Urothelium cell line (cell line): ENCODE measurements at regions not wholly inside any gene's neighbourhood (a gene's known extent, or its start where the extent isn't known, plus 50 kb on each side); places are given as distances from the start of the nearest gene placed in this dataset.
"Not testable (repeated sequence)": the region's sequence is repeated elsewhere in the genome, so short reads cannot be mapped to it uniquely, and the experiment has no call there.

Source experiments
- DNase-seq: peaks from one replicate; pipeline ENCODE4 v3.0.0; 2011; ENCODE audit warnings: low spot score, mixed read lengths
- FAIRE-seq: peaks from 2 replicates; lab custom pipeline; 2011; peaks lifted over from hg19 to GRCh38; lab: Jason Lieb, UNC

DNA sequence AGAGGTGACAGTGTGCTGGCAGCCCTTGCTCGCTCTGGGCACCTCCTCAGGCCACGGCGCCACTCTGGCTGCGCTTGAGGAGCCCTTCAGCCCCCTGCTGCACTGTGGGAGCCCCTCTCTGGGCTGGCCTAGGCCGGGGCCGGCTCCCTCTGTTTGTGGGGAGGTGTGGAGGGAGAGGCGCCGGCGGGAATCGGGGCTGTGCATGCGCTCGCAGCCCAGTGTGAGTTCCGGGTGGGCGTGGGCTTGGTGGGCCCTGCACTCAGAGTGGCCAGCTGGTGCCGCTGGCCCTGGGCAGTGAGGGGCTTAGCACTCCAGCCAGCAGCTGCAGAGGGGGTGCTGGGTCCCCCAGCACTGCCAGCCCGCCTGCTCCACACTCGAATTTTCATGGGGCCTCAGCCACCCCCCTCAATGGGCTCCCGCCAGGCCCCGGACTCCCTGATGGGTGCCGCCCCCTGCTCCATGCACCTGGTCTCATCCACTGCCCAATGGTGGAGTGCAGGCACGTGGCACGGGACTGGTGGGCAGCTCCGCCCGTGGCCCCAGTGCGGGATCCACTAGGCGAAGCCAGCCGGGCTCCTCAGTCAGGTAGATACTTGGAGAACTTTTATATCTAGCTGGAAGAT, 96.7 kb upstream of the BET1 start:
- FAIRE-seq, result no peak
- no peak for DNase-seq

DNA sequence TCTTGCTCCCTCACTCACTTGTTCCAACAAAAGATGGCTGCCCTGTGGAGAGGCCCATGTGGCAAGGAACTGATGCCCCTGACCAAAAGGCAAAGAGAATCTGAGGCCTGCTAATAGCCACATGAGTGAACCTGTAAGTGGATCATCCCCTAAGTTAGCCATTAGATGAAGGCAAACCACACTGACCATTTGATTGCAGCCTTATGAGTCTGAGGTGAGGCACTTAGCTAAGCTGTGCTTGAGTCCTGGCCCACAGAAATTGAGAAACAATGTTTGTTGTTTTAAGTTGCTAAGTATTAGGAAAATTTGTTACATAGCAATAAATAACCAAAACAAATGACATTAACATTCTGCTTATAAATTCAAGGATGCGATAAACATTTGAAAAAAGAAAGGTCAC, 100.1 kb upstream of the BET1 start:
- FAIRE-seq (no peak), DNase-seq (no peak)

DNA sequence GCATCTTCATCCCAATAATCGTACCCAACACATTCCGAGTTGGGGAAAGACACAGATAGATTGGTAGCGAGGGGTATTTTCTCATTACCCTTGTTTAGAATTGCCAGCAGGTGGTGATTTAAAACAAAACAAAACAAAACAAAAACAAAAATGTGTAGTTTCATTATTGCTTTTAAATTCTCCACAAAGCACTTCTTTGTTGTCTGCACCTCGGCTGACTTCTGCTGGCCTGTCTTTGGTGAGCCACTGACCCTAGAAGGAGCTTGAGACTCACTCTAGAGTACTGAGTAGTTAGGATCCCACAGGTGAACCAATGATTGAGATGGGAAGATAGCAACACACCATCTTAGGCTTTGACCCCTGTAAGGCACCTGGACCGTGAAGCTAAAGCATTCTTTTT, 105.4 kb upstream of the BET1 start:
- FAIRE-seq (no peak), DNase-seq (no peak)

DNA sequence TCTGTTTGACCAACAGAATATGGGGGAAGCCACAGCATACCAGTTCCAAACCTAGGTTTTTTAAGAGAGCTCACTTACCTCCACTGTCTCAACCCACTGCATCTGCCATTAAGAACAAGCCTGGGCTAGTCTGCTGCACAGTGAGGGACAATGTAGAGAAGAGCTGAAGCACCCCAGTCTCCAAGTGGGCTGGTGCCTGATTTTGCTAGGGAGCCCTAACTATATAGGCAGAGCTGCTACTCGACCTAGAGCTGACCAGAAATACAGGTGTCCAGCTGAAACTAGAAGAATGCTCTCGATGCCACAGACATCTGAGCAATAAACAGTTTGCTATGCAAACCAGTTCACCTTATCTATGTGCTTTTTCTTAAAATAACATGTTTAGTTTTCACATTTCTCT, 106.9 kb upstream of the BET1 start:
- DNase-seq (no peak), FAIRE-seq (peak; percentile 17)

DNA sequence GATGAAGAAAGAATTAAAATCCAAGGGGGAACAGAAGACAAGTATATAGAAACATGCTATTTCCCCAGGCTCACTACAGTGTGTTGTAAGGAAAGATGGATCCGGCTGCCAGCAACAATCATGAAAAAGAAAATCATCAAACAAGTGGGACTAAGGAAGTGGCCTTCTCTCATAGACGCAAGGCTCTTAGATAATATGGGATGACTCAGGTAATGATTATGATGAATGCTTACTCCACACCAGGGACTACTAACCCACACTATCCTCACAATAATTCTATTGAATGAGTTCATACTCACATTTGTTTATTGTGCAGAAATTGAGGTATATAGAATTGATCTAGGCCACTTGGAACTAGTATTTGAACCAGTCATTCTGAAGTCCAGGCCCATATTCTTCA, 111.2 kb upstream of the BET1 start:
- DNase-seq (no peak), FAIRE-seq (no peak)

DNA sequence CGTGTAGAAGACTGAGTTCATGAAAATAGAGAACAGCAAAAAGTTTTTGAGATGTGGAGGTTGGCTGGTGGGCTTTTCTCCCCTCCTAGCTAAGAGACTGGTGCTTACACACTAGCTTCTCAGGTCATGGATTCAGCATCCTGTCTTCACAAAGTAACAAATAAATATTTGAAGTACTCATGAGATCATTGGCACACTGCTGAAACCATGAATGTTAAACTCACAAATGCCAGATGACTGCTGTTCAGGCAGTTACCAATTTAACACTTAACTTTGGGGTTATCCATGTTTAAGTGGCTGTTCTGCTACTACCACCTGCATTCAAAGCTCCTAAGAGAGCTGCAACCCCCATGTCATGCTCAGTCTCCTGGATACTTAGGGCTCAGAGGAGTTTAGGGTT, 119.0 kb upstream of the BET1 start:
- no peak for DNase-seq
- FAIRE-seq, result no peak

DNA sequence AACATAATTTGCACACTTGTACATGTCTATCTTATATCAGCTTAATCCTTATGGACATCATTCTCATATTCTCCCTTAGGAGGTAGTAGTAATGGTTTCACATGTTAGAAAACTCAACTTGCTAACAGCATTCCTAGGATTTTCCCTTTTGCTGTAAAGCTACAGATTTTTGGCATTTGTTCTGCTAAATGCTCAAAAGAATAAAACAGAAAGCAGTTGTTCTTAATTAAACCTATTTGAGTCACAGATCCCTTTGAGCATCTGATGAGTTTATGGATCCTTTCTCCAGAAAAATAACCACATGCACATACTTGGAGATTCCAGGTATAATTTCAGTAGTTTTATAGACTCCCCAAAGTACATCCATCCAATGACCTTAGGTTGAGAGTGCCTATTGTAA, 122.9 kb upstream of the BET1 start:
- no peak for FAIRE-seq

DNA sequence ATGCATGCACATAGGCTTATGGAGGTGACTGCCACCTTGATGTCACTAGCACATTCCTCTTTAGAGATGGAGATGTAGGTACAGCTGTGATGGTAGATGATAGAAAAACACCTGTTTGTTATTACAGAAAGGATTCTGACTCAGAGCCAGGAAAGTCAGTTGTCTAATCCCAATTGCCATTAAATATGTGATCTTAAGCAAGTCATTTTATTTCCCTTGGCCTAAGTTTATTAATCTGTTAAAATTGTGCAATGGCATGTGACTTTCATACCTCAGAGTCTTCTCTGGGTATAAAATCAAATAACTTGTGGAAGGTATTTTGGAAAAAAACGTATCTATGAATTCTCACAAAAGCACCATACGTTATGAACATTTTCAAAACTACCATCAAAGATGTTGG, 123.9 kb upstream of the BET1 start:
- DNase-seq (no peak), FAIRE-seq (no peak)

More for the DNA sequence above, 122.9 kb upstream of the BET1 start:
- no peak for DNase-seq

DNA sequence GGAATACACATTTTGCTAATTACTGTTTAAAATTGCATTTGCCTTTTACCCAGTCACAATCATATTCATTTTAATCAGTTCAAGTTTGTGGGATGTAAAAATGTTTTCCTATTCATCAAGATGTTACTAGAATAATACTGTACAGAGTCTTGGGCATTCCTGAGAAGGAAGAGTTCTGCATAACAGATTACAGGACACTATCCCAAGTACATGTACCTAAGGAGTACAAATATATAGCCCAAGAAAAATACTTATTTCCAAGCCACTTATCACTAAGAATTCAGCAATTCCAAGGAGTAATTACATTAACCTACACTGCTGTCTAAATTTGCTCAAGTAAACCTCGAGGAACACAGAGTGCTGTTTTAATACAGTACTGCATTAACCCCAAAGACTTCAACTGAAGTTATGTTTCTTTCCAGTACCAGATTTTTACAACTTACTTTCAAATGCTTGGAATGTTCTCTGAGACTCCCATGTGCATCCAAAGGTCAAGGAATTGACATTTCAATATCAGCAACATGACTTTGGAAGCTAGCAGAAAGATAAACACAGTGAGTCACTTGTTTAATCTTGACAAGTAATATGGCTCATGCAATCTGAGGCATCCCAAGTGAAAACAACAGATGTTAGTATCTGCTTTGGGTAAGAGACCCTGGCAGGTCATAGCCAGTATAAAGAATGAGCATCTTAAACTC, 125.4 kb upstream of the BET1 start:
- peak; percentile 30 for DNase-seq
- peak; percentile 44 for FAIRE-seq

DNA sequence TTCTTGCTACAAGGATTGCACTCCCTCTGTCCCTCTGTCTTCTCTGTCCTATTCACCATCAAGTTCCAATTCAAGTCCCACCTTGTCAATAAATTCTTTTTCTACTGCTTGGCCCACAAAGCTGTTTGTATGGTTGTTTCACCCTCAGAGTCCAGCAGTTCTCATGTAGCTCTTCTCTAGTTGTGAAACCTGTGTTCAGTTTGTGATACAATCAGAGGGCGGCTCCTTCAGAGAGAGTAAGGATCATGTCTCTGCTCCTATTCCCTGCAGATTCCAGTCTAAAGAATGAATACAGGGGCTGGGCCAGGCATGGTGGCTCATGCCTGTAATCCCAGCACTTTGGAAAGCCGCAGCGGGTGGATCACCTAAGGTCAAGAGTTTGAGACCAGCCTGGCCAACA, 126.6 kb upstream of the BET1 start:
- FAIRE-seq (no peak), DNase-seq (no peak)

DNA sequence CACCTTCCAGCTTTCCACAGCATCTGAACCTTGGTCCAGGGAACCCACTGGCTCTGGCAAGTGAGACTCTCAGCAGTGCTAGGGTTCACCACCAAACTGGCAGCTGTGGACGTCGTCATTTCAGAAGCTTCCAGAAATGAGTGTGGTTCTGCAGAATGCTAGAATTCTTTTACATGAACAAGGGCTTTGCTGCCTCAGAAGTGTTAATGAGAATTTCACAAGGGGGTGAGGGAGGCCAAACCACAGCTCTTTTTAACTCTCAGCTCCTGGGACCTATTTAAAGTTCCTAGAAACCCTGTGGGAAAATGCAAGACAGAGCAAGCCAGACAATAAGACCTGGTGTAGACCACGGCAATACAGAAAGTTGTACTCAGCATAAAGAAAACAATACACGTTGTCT, 129.3 kb upstream of the BET1 start:
- no peak for FAIRE-seq
- no peak for DNase-seq

DNA sequence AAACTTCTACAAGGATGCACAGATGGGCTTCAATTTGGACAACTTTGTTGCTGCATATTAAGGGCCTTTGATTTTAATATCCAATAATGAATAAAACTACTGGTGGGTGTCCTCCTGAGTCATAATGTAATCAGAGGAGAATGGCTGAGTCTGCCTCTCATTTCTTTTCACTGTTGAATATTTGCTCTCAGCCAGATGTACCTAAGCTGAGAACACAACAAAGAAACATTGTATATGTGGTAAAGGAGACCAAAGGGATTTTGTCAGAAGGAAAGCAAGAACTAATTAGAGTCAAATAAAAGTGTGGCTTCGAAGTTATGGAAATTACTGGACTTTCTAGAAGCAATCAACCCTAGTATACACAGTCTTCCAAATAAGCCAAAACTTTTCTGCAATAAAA, 131.0 kb upstream of the BET1 start:
- FAIRE-seq, result no peak

DNA sequence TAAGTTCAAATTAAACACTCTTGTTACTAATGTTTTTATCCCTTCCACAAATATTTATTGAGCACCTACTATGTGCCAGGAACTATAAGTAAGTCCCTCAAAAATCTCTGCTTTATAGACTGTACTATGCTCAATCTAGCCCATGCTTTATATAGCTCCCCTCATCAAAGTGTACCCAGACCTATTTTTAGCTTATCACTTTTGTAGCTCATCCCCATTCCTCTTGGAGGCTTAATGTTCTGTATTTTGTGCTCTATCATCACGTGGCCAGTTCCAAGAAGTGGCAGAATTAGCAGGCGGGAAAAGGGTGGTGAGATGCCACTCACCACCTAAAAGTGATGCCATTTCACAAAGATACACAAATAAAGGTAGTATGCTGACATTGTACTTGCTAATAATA, 138.1 kb upstream of the BET1 start:
- DNase-seq, result no peak
- FAIRE-seq, result peak; percentile 87

More for the DNA sequence above, 131.0 kb upstream of the BET1 start:
- DNase-seq, result no peak

DNA sequence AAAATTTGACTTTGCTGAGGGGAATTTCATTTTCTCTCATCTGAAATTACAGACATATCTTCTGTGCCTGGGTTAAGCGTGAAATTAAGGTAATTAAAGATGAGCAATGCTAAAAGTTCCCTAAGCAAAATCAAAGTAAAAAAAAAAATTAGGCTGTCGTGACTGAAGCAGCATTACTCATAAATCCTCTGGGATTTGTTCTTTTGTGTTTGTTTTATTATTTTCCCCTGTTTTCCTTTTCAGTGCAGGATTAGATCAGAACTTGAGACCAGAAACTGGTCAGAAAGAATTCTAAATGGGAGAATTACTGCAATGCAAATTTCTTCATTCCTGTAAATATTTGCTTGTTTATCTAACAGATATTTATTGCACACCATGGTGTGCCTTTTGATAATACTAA, 141.4 kb upstream of the BET1 start:
- FAIRE-seq, result no peak
- no peak for DNase-seq

DNA sequence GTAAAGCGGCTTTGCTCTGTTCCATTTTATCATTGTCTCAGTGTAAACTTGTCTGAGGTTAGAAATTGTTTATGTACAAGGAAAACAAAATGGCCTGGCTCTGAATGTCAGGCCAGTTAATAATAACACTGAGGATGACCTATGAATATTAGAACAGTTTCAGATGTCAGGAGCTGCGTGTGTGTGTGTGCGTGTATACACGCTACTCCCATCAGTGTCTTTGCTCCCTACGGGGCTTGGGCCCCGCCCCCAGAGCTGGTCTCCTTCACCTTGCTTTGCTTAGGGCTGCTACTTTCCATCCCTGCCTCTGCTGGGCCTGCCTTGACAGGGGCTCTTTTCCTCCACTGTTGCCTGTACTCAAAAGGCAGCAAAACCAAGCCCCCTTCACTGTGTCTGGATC, 142.3 kb upstream of the BET1 start:
- DNase-seq, result no peak
- FAIRE-seq, result peak; percentile 87

DNA sequence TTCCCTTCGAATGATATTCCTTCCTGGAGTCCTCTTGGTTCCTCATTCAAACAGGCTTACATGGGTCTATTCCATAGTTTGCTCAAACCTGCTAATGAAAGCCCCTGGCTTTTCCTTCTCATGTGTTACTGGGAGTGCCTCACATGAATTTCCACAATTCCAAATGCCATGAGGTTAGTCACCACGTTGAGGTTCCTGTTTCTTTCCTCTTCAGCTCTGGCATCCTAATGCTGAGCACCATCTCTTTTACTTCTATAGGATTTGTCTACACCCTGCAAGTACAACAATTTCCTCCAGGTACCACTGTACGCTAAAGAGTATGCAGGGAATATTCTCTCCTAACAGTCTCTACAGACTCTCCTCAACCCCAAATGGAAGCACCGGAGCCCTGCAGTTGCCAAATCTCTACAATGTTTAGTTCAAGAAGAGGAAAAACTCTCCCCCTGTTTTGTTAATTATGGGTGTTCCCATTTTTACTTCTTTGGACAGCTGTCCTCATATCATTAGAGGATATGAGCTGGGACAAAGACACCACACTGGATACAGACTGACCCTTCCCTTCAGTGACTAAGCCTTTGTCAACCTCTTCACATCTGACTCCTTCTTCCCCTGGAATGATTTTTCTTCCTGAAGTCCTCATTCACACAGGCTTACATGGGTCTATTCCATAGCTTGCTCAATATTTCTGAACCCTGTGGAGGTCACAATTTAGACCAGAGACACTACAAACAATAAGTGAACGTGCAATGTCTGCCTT, 145.8 kb upstream of the BET1 start:
- DNase-seq (no peak), FAIRE-seq (no peak)

DNA sequence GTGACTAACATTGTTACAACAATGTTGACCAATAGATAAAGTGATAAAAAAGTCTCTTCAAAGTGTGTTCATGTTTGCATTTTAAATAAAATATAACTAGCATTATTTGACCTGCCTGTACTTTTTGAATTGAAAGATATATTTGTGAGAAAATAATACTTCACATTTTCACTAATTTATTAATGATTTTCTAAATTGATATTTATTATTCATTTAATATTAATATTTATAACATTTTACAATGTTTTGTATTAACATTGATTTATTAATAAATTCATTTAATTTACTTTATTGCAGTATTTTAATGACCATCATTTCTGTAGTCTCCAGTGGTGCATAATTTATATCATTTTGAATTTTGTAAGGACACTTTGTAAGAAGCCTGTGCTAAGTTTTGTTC, 150.0 kb upstream of the BET1 start:
- no peak for FAIRE-seq
- DNase-seq, result no peak

DNA sequence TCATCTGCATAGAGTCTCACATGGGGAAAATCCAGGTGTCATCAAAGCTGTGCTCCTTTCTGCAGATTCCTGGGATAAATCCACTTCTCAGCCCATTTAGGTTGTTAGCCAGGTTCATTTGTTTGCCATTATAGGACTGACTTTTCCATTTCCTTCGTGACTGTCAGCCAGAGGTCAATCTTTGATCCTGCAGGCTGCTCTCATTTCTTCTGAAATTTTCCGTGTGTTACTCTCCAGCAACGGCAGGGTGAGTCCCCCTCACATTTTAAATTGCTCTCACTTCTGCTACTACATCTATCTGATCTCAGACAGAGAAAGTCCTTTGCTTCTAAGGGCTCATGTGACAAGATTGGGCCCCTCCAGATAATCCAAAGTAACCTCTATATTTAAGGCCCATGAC, 150.7 kb upstream of the BET1 start:
- FAIRE-seq (no peak), DNase-seq (no peak)

DNA sequence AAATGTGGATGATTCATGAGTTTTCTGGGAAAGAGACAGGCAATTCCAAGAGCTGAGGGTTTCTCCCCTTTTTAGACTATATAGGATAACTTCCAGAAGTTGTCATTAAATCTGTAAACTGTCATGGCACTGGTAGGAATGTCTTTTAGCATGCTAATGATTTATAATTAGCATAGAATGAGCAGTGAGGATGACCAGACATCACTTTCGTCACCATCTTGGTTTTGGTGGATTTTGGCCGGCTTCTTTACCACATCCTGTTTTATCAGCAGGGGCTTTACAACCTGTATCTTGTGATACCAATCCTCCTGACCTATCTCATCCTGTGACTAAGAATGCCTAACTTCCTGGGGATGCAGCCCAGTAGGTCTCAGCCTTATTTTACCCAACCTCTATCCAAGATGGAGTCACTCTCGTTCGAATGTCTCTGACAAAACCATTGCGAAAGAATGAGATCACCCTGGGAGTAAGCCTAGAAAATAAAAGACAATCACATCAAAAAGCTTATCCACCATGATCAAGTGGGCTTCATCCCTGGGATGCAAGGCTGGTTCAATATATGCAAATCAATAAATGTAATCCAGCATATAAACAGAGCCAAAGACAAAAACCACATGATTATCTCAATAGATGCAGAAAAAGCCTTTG, 153.6 kb upstream of the BET1 start:
- DNase-seq, FAIRE-seq: not testable (repeated sequence)

DNA sequence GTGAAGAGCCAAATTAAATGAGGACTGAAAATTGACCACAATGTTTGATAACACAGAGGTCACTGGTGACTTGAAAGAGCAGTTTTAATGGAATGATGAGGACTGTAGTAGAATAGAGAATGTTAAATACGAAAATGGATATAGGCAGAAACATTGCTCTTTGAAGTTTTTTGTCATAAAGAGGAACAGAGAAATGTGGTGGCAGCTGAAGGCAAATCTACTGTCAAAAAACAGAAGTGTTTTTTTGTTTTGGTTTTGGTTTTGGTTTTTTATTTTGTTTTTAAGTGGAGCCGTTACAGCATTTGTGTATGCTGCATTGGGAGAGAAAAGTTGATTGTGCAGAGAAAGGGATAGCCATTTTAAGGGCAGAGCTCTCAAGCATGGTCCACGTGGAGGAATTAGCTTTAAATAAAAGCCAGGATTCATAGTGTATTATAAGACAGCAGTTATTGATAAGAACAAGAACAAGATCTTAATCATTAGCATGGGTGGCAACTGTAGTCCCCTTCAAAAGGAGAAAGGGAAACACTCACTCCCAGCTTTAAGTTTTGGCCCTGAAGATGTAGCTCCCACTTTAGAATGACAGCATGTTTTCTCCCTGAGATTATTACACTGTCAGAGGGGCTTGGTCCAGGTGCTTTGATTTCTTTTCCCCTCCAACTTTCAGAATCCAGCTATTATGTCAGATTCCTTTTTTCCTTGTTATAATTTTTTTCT, 156.7 kb upstream of the BET1 start:
- DNase-seq (no peak), FAIRE-seq (no peak)

DNA sequence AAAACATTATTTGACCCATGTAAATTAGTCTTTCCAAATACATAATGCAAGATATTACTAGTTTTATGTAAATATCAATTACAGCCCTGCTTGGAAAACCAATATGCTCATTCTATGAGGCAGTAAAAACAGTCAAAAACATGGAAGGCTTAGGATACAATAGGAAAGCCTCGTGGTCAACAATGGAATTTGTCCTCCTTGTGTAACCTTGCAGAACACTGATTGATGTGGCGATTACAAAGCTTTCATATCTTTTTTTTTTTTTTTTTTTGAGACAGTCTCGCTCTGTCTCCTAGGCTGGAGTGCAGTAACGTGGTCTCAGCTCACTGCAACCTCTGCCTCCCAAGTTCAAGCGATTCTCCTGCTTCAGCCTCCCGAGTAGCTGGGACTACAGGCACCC, 157.3 kb upstream of the BET1 start:
- DNase-seq (no peak), FAIRE-seq (no peak)
